DND-41 (cell line): ENCODE measurements at regions not wholly inside any gene's neighbourhood (a gene's known extent, or its start where the extent isn't known, plus 50 kb on each side); places are given as distances from the start of the nearest gene placed in this dataset.

Source experiments
- ATAC-seq: fragments of 200-7000 bp; cut with Tn5 transposase; 3 replicates; pipeline ENCODE4 v1.9.1; 2021; ENCODE audit warnings: low read depth; ENCODE audit not compliant: insufficient read depth
- DNase-seq: peaks from one replicate; pipeline ENCODE4 v3.0.0-alpha.2; 2020
- H2AFZ ChIP-seq: 2 replicates; pipeline ENCODE4 v1.6.0; 2012; ENCODE audit warnings: low read depth, low read length
- H3K27ac ChIP-seq: 2 replicates; pipeline ENCODE4 v1.5.1; 2012; ENCODE audit warnings: low read length, inconsistent platforms
- H3K27me3 ChIP-seq: fragments of 200-600 bp; sonication (generic); 2 replicates; pipeline ENCODE4 v1.6.0; 2012; ENCODE audit warnings: low read length, mild to moderate bottlenecking, inconsistent platforms; ENCODE audit not compliant: insufficient read depth, poor library complexity
- H3K36me3 ChIP-seq: 2 replicates; pipeline ENCODE4 v1.5.1; 2012; ENCODE audit warnings: low read length, inconsistent platforms; ENCODE audit not compliant: insufficient read depth
- H3K4me1 ChIP-seq: 2 replicates; pipeline ENCODE4 v1.5.1; 2012; ENCODE audit warnings: mild to moderate bottlenecking, low read length; ENCODE audit not compliant: insufficient read depth
- H3K4me2 ChIP-seq: 2 replicates; pipeline ENCODE4 v1.6.0; 2012; ENCODE audit warnings: mild to moderate bottlenecking, moderate library complexity, low read length, inconsistent platforms; ENCODE audit not compliant: insufficient read depth
- H3K4me3 ChIP-seq, 2 experiments: fragments of 200-600 bp in 1 of 2; shearing (Covaris generic) in 1 of 2; 2 replicates each; pipeline ENCODE4 v1.5.1; 2012 to 2016; ENCODE audit warnings: inconsistent platforms in 2 of 2, low read length in 2 of 2, mild to moderate bottlenecking in 2 of 2, low read depth in 1 of 2, moderate library complexity in 1 of 2
- H3K79me2 ChIP-seq: 2 replicates; pipeline ENCODE4 v1.6.0; 2012; ENCODE audit warnings: low read length, inconsistent platforms; ENCODE audit not compliant: insufficient read depth
- H3K9ac ChIP-seq: 2 replicates; pipeline ENCODE4 v1.6.0; 2012; ENCODE audit warnings: low read depth, mild to moderate bottlenecking, inconsistent platforms, low read length, moderate library complexity
- H3K9me3 ChIP-seq: 2 replicates; pipeline ENCODE4 v1.5.1; 2012; ENCODE audit warnings: low read length, moderate library complexity, mild to moderate bottlenecking, inconsistent platforms; ENCODE audit not compliant: insufficient read depth, severe bottlenecking
- H4K20me1 ChIP-seq: 2 replicates; pipeline ENCODE4 v1.6.0; 2012; ENCODE audit warnings: low read length; ENCODE audit not compliant: insufficient read depth
- EZH2 ChIP-seq: IDR thresholded peaks from 3 replicates; pipeline ENCODE4 v1.6.1; 2012; ENCODE audit warnings: borderline replicate concordance, low read depth, mild to moderate bottlenecking, moderate library complexity, low read length, inconsistent platforms; ENCODE audit not compliant: severe bottlenecking
- TF ChIP-seq, protein P1 (sequence below): IDR thresholded peaks from 2 replicates; pipeline ENCODE4 v1.5.1; 2012; ENCODE audit warnings: borderline replicate concordance, low read length, moderate library complexity, mild to moderate bottlenecking; ENCODE audit not compliant: poor library complexity, severe bottlenecking; ENCODE audit errors: extremely low read depth

DNA sequence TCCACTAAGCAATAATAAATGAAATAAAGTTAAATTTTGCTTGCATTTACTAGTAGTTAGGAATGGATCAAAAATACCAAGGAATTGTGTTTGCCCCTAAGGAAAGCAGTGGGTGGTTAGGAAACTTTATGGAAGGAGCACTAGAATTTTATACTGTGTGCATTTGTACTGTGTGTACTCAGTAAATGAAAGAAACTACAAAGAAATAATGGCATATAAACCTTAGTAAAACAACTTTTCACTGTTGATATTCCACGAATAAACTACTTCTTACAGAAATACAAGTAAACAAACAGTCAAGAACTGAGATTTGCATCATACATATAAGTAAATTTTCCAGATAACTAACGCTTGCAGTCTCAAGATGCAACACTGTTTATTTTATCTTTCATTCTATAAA lies 103.7 kb upstream of the PARP8 start:
- no peak for ATAC-seq
- peaks cover 46% of the 10 kb centered on the region for H3K4me1 ChIP-seq
- H3K27ac ChIP-seq = no peak overlapping the region
- no peak overlapping the region for H3K4me3 ChIP-seq
- no peak overlapping the region for H2AFZ ChIP-seq
- H3K9ac ChIP-seq = no peak overlapping the region
- H3K36me3 ChIP-seq = no peaks in the 10 kb centered on the region
- no peaks in the 10 kb centered on the region for H3K79me2 ChIP-seq
- no peaks in the 10 kb centered on the region for H3K9me3 ChIP-seq
- no peak for TF ChIP-seq EZH2
- TF ChIP-seq, protein P1, sequence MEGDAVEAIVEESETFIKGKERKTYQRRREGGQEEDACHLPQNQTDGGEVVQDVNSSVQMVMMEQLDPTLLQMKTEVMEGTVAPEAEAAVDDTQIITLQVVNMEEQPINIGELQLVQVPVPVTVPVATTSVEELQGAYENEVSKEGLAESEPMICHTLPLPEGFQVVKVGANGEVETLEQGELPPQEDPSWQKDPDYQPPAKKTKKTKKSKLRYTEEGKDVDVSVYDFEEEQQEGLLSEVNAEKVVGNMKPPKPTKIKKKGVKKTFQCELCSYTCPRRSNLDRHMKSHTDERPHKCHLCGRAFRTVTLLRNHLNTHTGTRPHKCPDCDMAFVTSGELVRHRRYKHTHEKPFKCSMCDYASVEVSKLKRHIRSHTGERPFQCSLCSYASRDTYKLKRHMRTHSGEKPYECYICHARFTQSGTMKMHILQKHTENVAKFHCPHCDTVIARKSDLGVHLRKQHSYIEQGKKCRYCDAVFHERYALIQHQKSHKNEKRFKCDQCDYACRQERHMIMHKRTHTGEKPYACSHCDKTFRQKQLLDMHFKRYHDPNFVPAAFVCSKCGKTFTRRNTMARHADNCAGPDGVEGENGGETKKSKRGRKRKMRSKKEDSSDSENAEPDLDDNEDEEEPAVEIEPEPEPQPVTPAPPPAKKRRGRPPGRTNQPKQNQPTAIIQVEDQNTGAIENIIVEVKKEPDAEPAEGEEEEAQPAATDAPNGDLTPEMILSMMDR = no peak
- H3K4me2 ChIP-seq = no peak overlapping the region
- H4K20me1 ChIP-seq = no peaks in the 10 kb centered on the region
- H3K27me3 ChIP-seq = no peaks in the 10 kb centered on the region
- no peak for DNase-seq

DNA sequence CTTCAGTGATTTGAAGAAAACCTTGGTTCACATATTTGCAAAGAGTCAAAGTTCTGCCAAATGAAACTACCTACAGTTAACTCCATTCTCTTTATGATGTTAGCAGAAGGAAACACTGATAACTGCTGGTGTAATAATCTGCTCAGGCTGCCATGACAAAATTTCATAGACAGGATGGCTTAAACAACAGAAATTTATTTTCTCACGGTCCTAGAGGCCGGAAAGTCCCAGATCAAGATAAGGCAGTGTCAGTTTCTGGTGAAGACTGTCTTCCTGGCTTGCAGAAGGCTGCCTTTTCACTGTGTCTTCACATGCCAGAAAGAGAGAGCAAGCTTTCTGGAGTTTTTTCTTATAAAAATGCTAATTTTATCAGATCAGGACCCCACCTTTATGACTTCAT lies 102.4 kb upstream of the PARP8 start:
- TF ChIP-seq, protein P1 = no peak
- TF ChIP-seq EZH2 = no peak
- Histone ChIP-seq H3K4me1 (peaks cover 46% of the 10 kb centered on the region), H3K27me3 (no peaks in the 10 kb centered on the region), H3K9me3 (peaks cover 6% of the 10 kb centered on the region), H3K36me3 (no peaks in the 10 kb centered on the region), H2AFZ (peak overlapping the region; percentile 65), H4K20me1 (no peaks in the 10 kb centered on the region), H3K9ac (peak overlapping the region; percentile 59), H3K4me2 (peak overlapping the region; percentile 52), H3K4me3 (peak overlapping the region in 1 of 2 experiments; percentile 41; a peak in 2 of 4 replicates), H3K79me2 (no peaks in the 10 kb centered on the region), H3K27ac (peak overlapping the region; percentile 95)
- DNase-seq (peak; percentile 77), ATAC-seq (peak; percentile 92)

DNA sequence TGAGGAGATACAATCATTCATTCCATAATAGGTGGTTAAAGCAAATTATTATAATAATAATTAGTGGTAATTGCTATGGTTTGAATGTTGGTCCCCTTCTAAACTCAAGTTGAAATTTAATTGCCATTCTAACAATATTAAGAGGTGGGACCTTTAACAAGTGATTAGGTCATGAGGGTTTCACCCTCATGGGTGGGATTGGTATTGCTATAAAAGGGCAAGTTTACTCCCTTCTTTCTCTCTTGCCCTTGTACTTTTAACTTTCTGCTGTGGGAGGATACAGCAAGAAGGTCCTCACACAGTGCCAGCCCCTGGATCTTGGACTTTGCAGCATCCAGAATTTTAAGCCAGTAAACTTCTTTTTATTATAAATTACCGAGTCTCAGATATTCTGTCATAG lies 101.9 kb upstream of the PARP8 start:
- ATAC-seq = peak; percentile 76
- peak overlapping the region; percentile 65 for H2AFZ ChIP-seq

More for the DNA sequence above, 101.9 kb upstream of the PARP8 start:
- Histone ChIP-seq H3K27me3 (no peaks in the 10 kb centered on the region), H3K4me2 (peak overlapping the region; percentile 52), H3K9me3 (peaks cover 8% of the 10 kb centered on the region), H3K36me3 (no peaks in the 10 kb centered on the region), H4K20me1 (no peaks in the 10 kb centered on the region), H3K4me3 (peak overlapping the region in 1 of 2 experiments; percentile 36; a peak in 1 of 4 replicates), H3K4me1 (peaks cover 46% of the 10 kb centered on the region), H3K27ac (peak overlapping the region; percentile 95), H3K9ac (peak overlapping the region; percentile 59), H3K79me2 (no peaks in the 10 kb centered on the region)
- peak; percentile 23 for DNase-seq
- TF ChIP-seq, protein P1 = peak; percentile 19
- no peak for TF ChIP-seq EZH2
